Endothelial cell of umbilical vein (primary cell): ENCODE measurements at regions not wholly inside any gene's neighbourhood (a gene's known extent, or its start where the extent isn't known, plus 50 kb on each side); places are given as distances from the start of the nearest gene placed in this dataset.

Experiments
- BruUV-seq: library from RNA; stranded (reverse); fragments of 400-500 nt; replicated peaks from 2 replicates; lab custom pipeline; 2021; lab: Mats Ljungman, UMichigan
- CTCF ChIA-PET: fragments of 300-600, 350-600 bp; sonication (Branson Sonifier 250); formaldehyde crosslinking; loops from one replicate; lab custom pipeline; 2021; ENCODE audit warnings: antibody characterized with exemption, inconsistent platforms; lab: Charles Lee
- POLR2A ChIA-PET: fragments of 300-600, 350-600 bp; sonication (Branson Sonifier 250); formaldehyde crosslinking; loops from one replicate; lab custom pipeline; 2021; ENCODE audit warnings: antibody characterized with exemption, inconsistent platforms; lab: Charles Lee
- DNase-seq: peaks from one replicate; pipeline ENCODE4 v3.0.0-alpha.2; 2011; ENCODE audit warnings: low read depth, low spot score
- FAIRE-seq: peaks from 2 replicates; lab custom pipeline; 2011; peaks lifted over from hg19 to GRCh38; lab: Jason Lieb, UNC
- H2AFZ ChIP-seq: 2 replicates; pipeline ENCODE4 v1.6.0; 2012; ENCODE audit warnings: low read depth, low read length, control low read depth, inconsistent platforms
- H3K27ac ChIP-seq: 2 replicates; pipeline ENCODE4 v1.5.1; 2011; ENCODE audit warnings: low read depth, mild to moderate bottlenecking, control low read depth, low read length, moderate library complexity; ENCODE audit not compliant: insufficient read depth
- H3K27me3 ChIP-seq, 2 experiments: 2 replicates each; pipeline versions ENCODE4 v1.6.0 to v1.6.1; 2011; ENCODE audit warnings: low read length in 2 of 2, mixed read lengths in 1 of 2; ENCODE audit not compliant: control insufficient read depth in 2 of 2, insufficient read depth in 2 of 2
- H3K36me3 ChIP-seq, 2 experiments: 2 replicates in 1 of 2; 3 replicates in 1 of 2; pipeline ENCODE4 v1.5.1; 2011; ENCODE audit warnings: low read length in 2 of 2, mild to moderate bottlenecking in 1 of 2, moderate library complexity in 1 of 2; ENCODE audit not compliant: control insufficient read depth in 2 of 2, insufficient read depth in 2 of 2; ENCODE audit errors: extremely low read depth in 1 of 2
- H3K4me1 ChIP-seq: 3 replicates; pipeline ENCODE4 v1.5.1; 2011; ENCODE audit warnings: mild to moderate bottlenecking, low read length; ENCODE audit not compliant: control insufficient read depth, insufficient read depth; ENCODE audit errors: extremely low read depth
- H3K4me2 ChIP-seq: 2 replicates; pipeline ENCODE4 v1.6.1; 2011; ENCODE audit warnings: low read length, control low read depth, mixed read lengths; ENCODE audit not compliant: insufficient read depth
- H3K4me3 ChIP-seq, 3 experiments: fragments of 200-600 bp in 1 of 3; sonication (generic), shearing (Covaris generic) in 1 of 3; replicated peaks in 1 of 3; 2 replicates each; pipeline ENCODE4 v1.5.1; 2011 to 2016; ENCODE audit warnings: control low read depth in 3 of 3, low read length in 3 of 3, mild to moderate bottlenecking in 2 of 3, inconsistent platforms in 1 of 3, low read depth in 1 of 3, moderate library complexity in 1 of 3; ENCODE audit not compliant: insufficient read depth in 1 of 3
- H3K79me2 ChIP-seq: 2 replicates; pipeline ENCODE4 v1.6.0; 2012; ENCODE audit warnings: low read length, inconsistent platforms; ENCODE audit not compliant: control insufficient read depth, insufficient read depth
- H3K9ac ChIP-seq: replicated peaks from 2 replicates; pipeline ENCODE3; 2011; ENCODE audit warnings: low read length, control low read depth; ENCODE audit not compliant: insufficient read depth; ENCODE audit errors: extremely low read depth
- H3K9me1 ChIP-seq: replicated peaks from 3 replicates; pipeline ENCODE4 v1.6.0; 2011; ENCODE audit warnings: mild to moderate bottlenecking, low read length; ENCODE audit not compliant: control insufficient read depth, insufficient read depth; ENCODE audit errors: extremely low read depth
- H3K9me3 ChIP-seq: replicated peaks from 2 replicates; pipeline ENCODE4 v1.5.1; 2012; ENCODE audit warnings: low read length, inconsistent platforms; ENCODE audit not compliant: control insufficient read depth, insufficient read depth
- H4K20me1 ChIP-seq: replicated peaks from 2 replicates; pipeline ENCODE3; 2011; ENCODE audit warnings: mild to moderate bottlenecking, low read length; ENCODE audit not compliant: control insufficient read depth, insufficient read depth; ENCODE audit errors: extremely low read depth
- EZH2 ChIP-seq: IDR thresholded peaks from 2 replicates; pipeline ENCODE4 v1.6.1; 2012; ENCODE audit warnings: borderline replicate concordance, low read depth, mild to moderate bottlenecking, moderate library complexity, low read length, inconsistent platforms; ENCODE audit not compliant: severe bottlenecking
- FOS ChIP-seq: IDR thresholded peaks from 2 replicates; pipeline ENCODE4 v1.6.1; 2011; ENCODE audit warnings: mild to moderate bottlenecking, low read length, moderate library complexity, borderline replicate concordance; ENCODE audit not compliant: insufficient read depth
- GATA2 ChIP-seq: IDR thresholded peaks from 2 replicates; pipeline ENCODE4 v1.7.0; 2011; ENCODE audit warnings: low read depth, mild to moderate bottlenecking, moderate library complexity, mixed read lengths, low read length; ENCODE audit not compliant: insufficient read length, insufficient read depth
- JUN ChIP-seq: IDR thresholded peaks from 2 replicates; pipeline ENCODE4 v1.6.1; 2011; ENCODE audit warnings: borderline replicate concordance, low read depth; ENCODE audit not compliant: insufficient read length, insufficient read depth
- MYC ChIP-seq: IDR thresholded peaks from one replicate; pipeline ENCODE4 v1.6.1; 2011; ENCODE audit warnings: mild to moderate bottlenecking, low read depth, low read length
- POLR2A ChIP-seq: IDR thresholded peaks from 2 replicates; pipeline ENCODE4 v1.6.1; 2012; ENCODE audit warnings: low read depth, mild to moderate bottlenecking, control low read depth, low read length
- POLR2AphosphoS5 ChIP-seq: IDR thresholded peaks from 2 replicates; pipeline ENCODE4 v1.6.1; 2012; ENCODE audit warnings: low read depth, mild to moderate bottlenecking, control low read depth, low read length, moderate library complexity; ENCODE audit not compliant: insufficient read depth
- dilution Hi-C: fragments of 300-500 bp; cut with MboI; formaldehyde crosslinking; loops from one replicate; pipeline ENCODE4 v1.15.0; 2019; ENCODE audit warnings: low sequenced_read_pairs; ENCODE audit not compliant: extremely low pct_ligation_motif_present
- intact Hi-C: fragments of 100-400 bp; cut with micrococcal nuclease; formaldehyde crosslinking; loops from one replicate; pipeline ENCODE4 v1.10.0; 2022
- TF ChIP-seq, protein P1 (sequence below): IDR thresholded peaks from 2 replicates; pipeline ENCODE4 v1.6.1; 2011; ENCODE audit not compliant: insufficient read depth, insufficient read length
- TF ChIP-seq, protein P2 (sequence below), 2 donors: IDR thresholded peaks; 1 replicate in 1 of 2; 2 replicates in 1 of 2; pipeline ENCODE4 v1.5.1; 2011; ENCODE audit warnings: low read length in 2 of 2, mild to moderate bottlenecking in 2 of 2, moderate library complexity in 2 of 2, control low read depth in 1 of 2, inconsistent platforms in 1 of 2, low read depth in 1 of 2; ENCODE audit not compliant: insufficient read depth in 1 of 2; ENCODE audit errors: extremely low read depth in 1 of 2

DNA sequence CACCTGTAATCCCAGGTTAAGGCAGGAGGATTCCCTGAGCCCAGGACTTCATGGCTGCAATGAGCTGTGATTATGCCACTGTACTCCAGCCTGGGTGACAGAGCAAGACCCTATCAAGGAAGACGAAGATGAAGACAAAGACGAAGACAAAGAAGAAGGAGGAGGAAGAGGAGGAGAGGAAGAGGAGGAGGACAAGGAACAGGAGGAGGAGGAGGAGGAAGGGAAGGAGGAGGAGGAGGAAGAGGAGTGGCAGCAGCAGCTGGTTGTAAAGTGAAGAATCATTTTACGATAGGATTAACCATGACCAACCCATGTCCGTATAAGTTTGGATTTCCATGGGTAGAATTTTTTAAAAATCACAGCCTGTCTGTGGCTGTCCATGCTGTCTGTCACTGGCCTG lies 316.8 kb upstream of the TNRC6C start:
- Histone ChIP-seq H2AFZ (no peak overlapping the region), H3K9me3 (no peaks in the 10 kb centered on the region), H3K27me3 (peaks cover 0 to 9% of the 10 kb centered on the region in 2 experiments), H3K9ac (no peak overlapping the region), H3K4me2 (no peak overlapping the region), H3K27ac (no peak overlapping the region), H3K36me3 (no peaks in the 10 kb centered on the region), H3K9me1 (no peaks in the 10 kb centered on the region), H3K4me1 (no peaks in the 10 kb centered on the region), H4K20me1 (no peaks in the 10 kb centered on the region), H3K4me3 (no peak overlapping the region), H3K79me2 (no peaks in the 10 kb centered on the region)
- TF ChIP-seq, protein P1, sequence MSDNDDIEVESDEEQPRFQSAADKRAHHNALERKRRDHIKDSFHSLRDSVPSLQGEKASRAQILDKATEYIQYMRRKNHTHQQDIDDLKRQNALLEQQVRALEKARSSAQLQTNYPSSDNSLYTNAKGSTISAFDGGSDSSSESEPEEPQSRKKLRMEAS, result no peak
- TF ChIP-seq EZH2 (no peak), POLR2AphosphoS5 (no peak), MYC (no peak), GATA2 (no peak), FOS (no peak), JUN (no peak), POLR2A (no peak)
- TF ChIP-seq, protein P2, sequence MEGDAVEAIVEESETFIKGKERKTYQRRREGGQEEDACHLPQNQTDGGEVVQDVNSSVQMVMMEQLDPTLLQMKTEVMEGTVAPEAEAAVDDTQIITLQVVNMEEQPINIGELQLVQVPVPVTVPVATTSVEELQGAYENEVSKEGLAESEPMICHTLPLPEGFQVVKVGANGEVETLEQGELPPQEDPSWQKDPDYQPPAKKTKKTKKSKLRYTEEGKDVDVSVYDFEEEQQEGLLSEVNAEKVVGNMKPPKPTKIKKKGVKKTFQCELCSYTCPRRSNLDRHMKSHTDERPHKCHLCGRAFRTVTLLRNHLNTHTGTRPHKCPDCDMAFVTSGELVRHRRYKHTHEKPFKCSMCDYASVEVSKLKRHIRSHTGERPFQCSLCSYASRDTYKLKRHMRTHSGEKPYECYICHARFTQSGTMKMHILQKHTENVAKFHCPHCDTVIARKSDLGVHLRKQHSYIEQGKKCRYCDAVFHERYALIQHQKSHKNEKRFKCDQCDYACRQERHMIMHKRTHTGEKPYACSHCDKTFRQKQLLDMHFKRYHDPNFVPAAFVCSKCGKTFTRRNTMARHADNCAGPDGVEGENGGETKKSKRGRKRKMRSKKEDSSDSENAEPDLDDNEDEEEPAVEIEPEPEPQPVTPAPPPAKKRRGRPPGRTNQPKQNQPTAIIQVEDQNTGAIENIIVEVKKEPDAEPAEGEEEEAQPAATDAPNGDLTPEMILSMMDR (IDR thresholded peaks at IDR 0.05; ENCODE audit: extremely low read depth in 1 of 2, insufficient read depth in 1 of 2, low read depth in 1 of 2, low read length in 2 of 2), result no peak
- DNase-seq (no peak), FAIRE-seq (no peak)
- dilution Hi-C loops (no loop called here), intact Hi-C loops (no loop called here)
- no TSS peak for BruUV-seq
- POLR2A ChIA-PET, result no interaction called here
- CTCF ChIA-PET, result no interaction called here
